SK-N-SH treated with all-trans-retinoic acid at 6 μM for 48 hours (cell line): ENCODE measurements at regions not wholly inside any gene's neighbourhood (a gene's known extent, or its start where the extent isn't known, plus 50 kb on each side); places are given as distances from the start of the nearest gene placed in this dataset.

Source experiments
- ISL1 ChIP-seq: fragments of 250-450 bp; sonication (Bioruptor Pico); IDR thresholded peaks from 2 replicates; pipeline ENCODE4 v2.1.2; 2022; ENCODE audit warnings: mild to moderate bottlenecking, moderate library complexity
- OSR1 ChIP-seq: fragments of 250-450 bp; sonication (Bioruptor Pico); IDR thresholded peaks from 2 replicates; pipeline ENCODE4 v1.8.0; 2022; ENCODE audit warnings: moderate library complexity, mild to moderate bottlenecking, inconsistent platforms
- SNAI2 ChIP-seq: fragments of 250-450 bp; sonication (Bioruptor Pico); IDR thresholded peaks from 2 replicates; pipeline ENCODE4 v1.5.0; 2020; ENCODE audit warnings: mild to moderate bottlenecking, moderate library complexity
- TOX ChIP-seq: fragments of 250-450 bp; sonication (Bioruptor Pico); IDR thresholded peaks from 2 replicates; pipeline ENCODE4 v1.8.0; 2021; ENCODE audit warnings: mild to moderate bottlenecking, moderate library complexity, borderline replicate concordance
- ZFP3 ChIP-seq: fragments of 250-450 bp; sonication (Bioruptor Pico); IDR thresholded peaks from 2 replicates; pipeline ENCODE4 v1.5.0; 2020; ENCODE audit warnings: mild to moderate bottlenecking, moderate library complexity
- TF ChIP-seq, protein P1 (sequence below): fragments of 250-450 bp; sonication (Bioruptor Pico); IDR thresholded peaks from 2 replicates; pipeline ENCODE4 v1.8.0; 2021; ENCODE audit warnings: low read depth, mild to moderate bottlenecking, moderate library complexity, borderline replicate concordance

- TF ChIP-seq TOX (CRISPR knock-in tag) (no peak), ISL1 (CRISPR knock-in tag) (no peak), ZFP3 (CRISPR knock-in tag) (no peak), SNAI2 (CRISPR knock-in tag) (no peak), OSR1 (CRISPR knock-in tag) (no peak)
- TF ChIP-seq, protein P1, sequence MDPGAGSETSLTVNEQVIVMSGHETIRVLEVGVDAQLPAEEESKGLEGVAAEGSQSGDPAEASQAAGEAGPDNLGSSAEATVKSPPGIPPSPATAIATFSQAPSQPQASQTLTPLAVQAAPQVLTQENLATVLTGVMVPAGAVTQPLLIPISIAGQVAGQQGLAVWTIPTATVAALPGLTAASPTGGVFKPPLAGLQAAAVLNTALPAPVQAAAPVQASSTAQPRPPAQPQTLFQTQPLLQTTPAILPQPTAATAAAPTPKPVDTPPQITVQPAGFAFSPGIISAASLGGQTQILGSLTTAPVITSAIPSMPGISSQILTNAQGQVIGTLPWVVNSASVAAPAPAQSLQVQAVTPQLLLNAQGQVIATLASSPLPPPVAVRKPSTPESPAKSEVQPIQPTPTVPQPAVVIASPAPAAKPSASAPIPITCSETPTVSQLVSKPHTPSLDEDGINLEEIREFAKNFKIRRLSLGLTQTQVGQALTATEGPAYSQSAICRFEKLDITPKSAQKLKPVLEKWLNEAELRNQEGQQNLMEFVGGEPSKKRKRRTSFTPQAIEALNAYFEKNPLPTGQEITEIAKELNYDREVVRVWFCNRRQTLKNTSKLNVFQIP (CRISPR knock-in tag), result no peak
Measured at GRCh38 chr6:12474167-12475140, 184.3 kb downstream of the EDN1 start.
